IPS-NIHi7 (cell line): ENCODE measurements at regions not wholly inside any gene's neighbourhood (a gene's known extent, or its start where the extent isn't known, plus 50 kb on each side); places are given as distances from the start of the nearest gene placed in this dataset.
"Not testable (repeated sequence)": the region's sequence is repeated elsewhere in the genome, so short reads cannot be mapped to it uniquely, and the experiment has no call there.

ENCODE experiments used
- DNase-seq: peaks from one replicate; pipeline ENCODE4 v3.0.0; 2012; ENCODE audit warnings: mixed read lengths; ENCODE audit errors: extremely low spot score

DNA sequence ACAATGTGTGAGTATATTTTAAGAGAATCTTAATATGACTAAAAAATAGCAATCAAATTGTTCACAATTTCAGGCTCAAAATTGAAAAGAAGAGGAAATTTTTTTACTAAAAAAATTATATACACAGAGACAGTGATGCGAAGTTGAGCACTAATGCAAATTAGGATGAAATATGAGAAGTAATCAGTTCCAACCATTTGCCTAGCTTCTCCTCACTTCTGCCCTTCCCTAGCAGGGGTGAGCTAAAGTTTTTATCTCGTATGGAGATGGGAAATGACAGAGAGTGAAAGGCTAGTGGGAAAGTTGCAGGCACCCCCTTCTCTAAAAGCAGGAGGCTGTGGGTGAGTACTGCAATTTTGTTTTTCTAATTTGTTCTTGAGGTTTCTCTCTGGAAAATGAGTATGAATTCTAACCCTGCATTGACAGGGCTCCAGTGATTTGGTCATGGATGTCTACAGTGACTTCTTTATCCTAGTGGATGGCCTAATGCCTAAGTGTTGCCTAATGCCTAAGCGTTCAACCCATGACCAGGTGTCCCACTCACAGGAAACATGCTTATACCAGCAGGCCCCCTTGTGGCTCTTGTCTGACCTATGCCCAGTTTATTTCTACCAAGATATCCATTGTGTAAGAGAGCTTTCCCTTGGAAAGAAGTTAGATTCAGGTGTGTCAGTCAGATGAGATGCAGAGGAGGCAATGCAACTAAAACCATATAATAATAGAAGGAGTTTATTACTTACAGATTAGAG, 78.0 kb upstream of the HNMT start:
- peak; percentile 22 for DNase-seq

DNA sequence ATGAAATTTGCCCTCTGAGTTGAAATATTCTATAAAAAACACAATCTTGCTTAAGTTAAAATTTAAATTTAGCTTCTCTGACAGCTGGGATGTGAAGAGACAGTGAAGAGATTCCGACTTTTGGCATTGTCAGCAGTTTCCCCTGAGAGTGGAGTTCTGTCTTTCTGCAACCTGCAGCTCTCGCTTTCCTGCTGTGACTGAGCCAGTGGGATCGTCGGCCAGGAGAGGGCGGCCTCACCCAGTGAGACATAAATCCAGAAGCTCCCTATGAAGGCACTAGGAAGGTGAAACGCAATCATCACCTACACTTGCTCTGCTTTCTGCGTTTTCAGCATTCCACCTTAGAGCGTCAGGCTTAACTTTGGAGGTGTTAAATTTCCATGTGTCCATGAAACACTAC, 75.4 kb upstream of the HNMT start:
- peak; percentile 55 for DNase-seq

DNA sequence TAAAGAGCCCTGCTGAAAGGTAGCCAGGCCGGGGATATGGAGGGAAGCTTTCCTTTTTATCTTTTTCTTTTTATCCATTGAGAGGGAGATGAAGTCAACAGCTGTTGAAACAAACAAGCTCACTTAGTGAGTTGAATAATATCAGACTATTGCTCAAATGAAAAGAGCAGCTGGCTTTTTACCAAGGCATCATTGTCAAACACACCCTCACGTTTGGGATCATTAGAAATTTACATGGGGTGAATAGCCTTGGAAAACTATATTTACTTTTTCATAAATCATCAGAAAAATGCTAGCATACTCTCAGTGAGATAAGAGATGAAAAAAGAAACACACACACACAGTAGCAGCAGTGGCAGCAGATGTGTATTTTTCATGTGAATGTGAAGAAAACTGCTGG, 71.5 kb upstream of the HNMT start:
- no peak for DNase-seq

DNA sequence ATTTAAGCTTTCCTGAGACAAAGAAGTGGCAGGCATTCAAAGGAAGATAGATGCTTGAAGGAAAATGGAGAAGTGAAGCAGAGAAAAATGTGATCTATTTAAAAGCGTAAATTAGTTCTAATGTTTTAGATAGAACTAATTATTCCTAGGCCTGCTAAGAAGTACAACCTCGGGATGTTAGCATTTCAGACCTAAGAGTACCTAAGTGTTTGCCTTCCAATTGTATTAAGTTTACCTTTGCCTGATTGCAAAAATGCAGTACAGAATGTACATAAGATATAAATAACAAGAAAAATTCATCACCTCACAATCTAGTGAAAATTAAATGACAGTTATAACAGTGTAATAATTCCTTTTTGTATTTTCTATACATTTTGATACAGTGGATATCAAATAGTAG, 71.1 kb upstream of the HNMT start:
- no peak for DNase-seq

DNA sequence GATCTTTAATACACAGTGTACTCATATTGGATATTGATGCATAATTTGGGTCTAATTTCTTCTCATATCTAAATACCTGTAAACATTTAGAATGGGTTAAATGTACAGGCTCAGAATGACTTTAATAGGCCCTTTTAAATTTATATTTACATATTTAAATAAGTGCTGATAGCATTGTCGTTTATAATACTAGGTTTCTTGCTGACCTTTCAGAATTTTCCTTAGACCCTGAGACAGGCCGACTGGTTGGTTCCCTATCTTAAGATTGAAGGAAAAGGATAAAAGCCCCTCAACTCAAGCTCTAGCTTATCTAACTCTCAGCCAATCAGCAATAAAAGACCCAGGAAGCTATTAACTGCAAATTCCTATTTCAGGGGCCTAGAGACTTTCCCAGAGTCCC, 67.8 kb upstream of the HNMT start:
- DNase-seq, result no peak

DNA sequence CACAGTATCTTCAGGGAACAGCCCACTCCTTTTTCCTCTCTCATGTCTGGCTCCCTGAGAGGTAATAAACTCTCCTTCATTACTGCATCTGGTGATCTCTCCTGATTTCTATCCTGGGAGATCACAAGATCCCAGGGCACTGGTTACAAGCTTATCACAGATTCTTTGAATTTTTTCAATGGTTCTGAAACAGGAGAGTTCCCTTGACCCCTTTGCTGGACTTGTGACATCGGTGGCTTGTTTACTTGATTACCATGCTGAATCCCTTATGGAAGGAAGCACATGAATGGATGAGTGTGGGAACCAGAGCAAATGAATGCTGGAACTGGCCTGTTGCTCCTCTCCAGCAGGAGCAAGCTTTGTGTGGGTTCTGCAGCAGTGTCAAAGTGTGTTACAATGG, 67.2 kb upstream of the HNMT start:
- no peak for DNase-seq

DNA sequence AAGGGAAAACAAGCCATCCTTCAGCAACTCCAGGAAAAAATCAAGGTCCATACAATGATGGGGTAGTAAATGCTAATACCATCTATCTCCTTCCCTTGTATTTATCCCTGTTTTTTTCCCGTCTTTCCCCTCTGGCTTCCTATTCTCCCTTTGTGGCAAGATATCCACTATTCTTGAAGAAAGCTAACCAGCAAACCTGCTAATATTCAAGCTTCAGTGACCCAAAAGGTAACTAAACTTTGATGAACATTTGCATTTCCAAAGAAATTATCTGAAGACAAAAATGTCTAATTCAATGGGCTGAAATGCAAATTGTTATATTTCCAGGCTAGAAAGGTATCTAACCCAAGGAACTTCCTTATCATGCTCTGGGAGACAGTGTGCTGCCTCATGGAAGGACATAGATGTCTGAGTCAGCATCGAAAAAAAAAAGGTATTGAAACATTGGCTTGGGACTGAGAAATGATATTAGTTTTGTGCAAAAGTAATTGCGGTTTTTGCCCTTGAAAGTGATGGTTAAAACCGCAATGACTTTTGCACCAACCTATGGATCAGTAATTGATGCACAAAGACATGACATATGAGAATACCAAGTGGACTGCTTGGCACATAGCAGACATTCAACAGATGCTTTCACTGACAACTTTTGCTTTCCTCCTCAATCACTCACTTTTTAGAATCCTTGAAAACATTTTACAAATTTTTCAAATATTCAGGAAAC, 63.7 kb upstream of the HNMT start:
- DNase-seq, result no peak

DNA sequence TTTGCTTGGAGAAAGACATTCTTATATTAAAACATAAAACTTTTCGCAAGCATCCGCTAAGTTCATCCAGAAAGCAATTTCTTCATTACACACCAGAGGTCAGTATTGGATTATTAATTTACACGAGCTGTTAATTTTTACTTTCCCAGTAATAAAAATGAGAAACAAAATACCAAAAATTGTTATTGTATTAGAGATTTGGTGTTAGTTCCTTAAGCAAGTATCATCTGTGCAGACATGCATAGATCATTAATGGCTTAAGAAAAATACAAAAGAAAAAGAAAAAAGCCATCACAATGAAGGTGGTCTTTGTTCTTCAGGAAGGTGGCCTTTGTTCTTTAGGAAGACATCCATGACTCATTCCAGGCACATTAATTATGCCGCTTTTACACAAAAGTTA, 53.6 kb upstream of the HNMT start:
- DNase-seq, result no peak

DNA sequence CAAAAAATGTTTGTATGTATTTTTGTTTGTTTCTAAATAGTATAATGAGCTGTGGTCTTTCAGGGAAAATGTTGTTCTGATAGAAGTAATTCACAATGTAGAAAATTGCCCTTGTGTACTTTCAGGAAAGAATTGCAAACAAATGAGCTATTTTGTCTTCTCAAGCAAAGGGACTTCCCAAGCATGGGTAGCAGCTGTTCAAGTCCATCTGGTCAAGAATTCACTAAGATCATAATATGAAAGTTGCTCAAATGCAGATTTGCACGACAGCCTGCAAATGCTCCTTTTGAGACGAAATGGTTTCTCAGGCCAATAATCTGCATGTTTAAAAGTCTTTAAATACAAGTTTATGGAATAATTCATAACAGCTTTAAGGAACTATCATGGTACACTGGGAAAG, 51.9 kb upstream of the HNMT start:
- DNase-seq, result no peak

DNA sequence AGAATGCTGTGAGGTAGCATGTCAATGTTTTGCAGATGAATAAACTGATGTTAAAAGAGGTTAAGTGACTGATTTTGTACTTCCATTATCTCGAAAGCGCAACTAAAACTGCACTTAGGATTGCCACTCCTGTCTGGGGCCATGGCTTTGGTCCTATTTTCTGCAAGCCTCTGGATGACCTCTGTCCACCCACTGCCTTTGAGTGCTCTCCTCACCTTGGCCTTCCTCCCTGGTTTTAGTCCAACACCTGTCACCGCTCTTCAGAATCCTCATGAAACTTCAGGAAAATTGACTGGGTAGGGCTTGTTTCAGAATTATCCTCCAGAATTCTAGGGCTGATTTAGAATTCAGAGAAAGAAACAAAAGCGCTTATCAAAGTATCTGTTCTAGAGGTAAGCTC, 51.1 kb upstream of the HNMT start:
- DNase-seq, result no peak

DNA sequence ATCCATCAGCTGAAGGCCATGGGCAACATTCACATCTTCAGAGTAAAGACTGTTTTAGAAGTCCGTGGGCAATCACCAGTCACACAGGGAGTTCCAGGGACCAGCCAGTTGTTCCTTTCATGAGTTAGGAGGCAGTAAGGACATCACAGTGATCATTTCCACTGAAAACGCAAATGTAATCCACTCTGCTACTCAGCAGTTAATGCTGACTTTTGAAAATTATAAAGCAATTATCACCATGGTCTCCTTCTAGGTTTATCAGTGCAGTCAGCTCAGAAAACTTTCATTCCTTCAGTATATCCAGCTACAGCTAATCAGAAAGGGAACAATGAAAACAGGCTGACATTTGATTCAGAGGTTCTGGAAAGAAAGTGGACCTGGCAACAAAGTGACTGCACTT, 50.6 kb upstream of the HNMT start:
- not testable (repeated sequence) for DNase-seq
